SK-N-SH (cell line): ENCODE measurements at regions not wholly inside any gene's neighbourhood (a gene's known extent, or its start where the extent isn't known, plus 50 kb on each side); places are given as distances from the start of the nearest gene placed in this dataset.
"Not testable (repeated sequence)": the region's sequence is repeated elsewhere in the genome, so short reads cannot be mapped to it uniquely, and the experiment has no call there.

Source experiments
- CHD2 ChIP-seq: fragments of 150-350 bp; IDR thresholded peaks from 2 replicates; pipeline ENCODE4 v1.6.1; 2018; ENCODE audit warnings: low read length; ENCODE audit not compliant: partially characterized antibody
- CTCF ChIP-seq: fragments of 200-600 bp; sonication (generic); IDR thresholded peaks from 2 replicates; pipeline ENCODE4 v1.6.1; 2017; ENCODE audit warnings: antibody characterized with exemption, mild to moderate bottlenecking, moderate library complexity
- EZH2phosphoT487 ChIP-seq: fragments of 200-600 bp; sonication (generic); IDR thresholded peaks from 2 replicates; pipeline ENCODE4 v1.6.1; 2017; ENCODE audit warnings: low read depth, mixed run types, mild to moderate bottlenecking, antibody characterized with exemption, moderate library complexity, borderline replicate concordance
- FOXM1 ChIP-seq: IDR thresholded peaks from 2 replicates; pipeline ENCODE4 v1.4.0; 2012; ENCODE audit warnings: low read depth, mild to moderate bottlenecking
- GABPA ChIP-seq: IDR thresholded peaks from 2 replicates; pipeline ENCODE4 v1.4.0; 2012; ENCODE audit warnings: low read depth, mild to moderate bottlenecking
- GATA2 ChIP-seq: sonication (generic); formaldehyde crosslinking; IDR thresholded peaks from 2 replicates; pipeline ENCODE4 v1.5.0; 2020; ENCODE audit warnings: mild to moderate bottlenecking, missing genetic modification reagents
- JUND ChIP-seq: IDR thresholded peaks from 2 replicates; pipeline ENCODE4 v1.4.0; 2012
- MAX ChIP-seq: IDR thresholded peaks from 2 replicates; pipeline ENCODE4 v1.4.0; 2012; ENCODE audit warnings: low read depth
- MXI1 ChIP-seq: IDR thresholded peaks from 2 replicates; pipeline ENCODE4 v1.6.1; 2012; ENCODE audit warnings: mild to moderate bottlenecking, low read depth, low read length, improper control_type of control experiment
- POLR2AphosphoS5 ChIP-seq: IDR thresholded peaks from 2 replicates; pipeline ENCODE4 v1.6.1; 2012; ENCODE audit warnings: low read depth, low read length
- RCOR1 ChIP-seq: fragments of 150-350 bp; IDR thresholded peaks from 2 replicates; pipeline ENCODE4 v1.6.1; 2017; ENCODE audit warnings: antibody characterized with exemption, low read length
- TAF1 ChIP-seq: IDR thresholded peaks from 2 replicates; pipeline ENCODE4 v1.6.1; 2012; ENCODE audit warnings: low read depth, mild to moderate bottlenecking, low read length, moderate library complexity, borderline replicate concordance
- TEAD4 ChIP-seq: IDR thresholded peaks from 2 replicates; pipeline ENCODE4 v1.4.0; 2012; ENCODE audit warnings: mild to moderate bottlenecking, borderline replicate concordance; ENCODE audit not compliant: insufficient read depth
- YY1 ChIP-seq: IDR thresholded peaks from 2 replicates; pipeline ENCODE4 v1.4.0; 2012; ENCODE audit warnings: low read depth, mild to moderate bottlenecking

- not testable (repeated sequence) for TF ChIP-seq FOXM1, GABPA, YY1, TAF1, TEAD4, MAX, GATA2, CHD2, CTCF, JUND, POLR2AphosphoS5, EZH2phosphoT487, MXI1, RCOR1
Measured at GRCh38 chr2:242165115-242165514, 295.6 kb downstream of the RTP5 start.
